DND-41 (cell line): ENCODE measurements at regions not wholly inside any gene's neighbourhood (a gene's known extent, or its start where the extent isn't known, plus 50 kb on each side); places are given as distances from the start of the nearest gene placed in this dataset.

ENCODE experiments used
- EZH2 ChIP-seq: IDR thresholded peaks from 3 replicates; pipeline ENCODE4 v1.6.1; 2012; ENCODE audit warnings: borderline replicate concordance, low read depth, mild to moderate bottlenecking, moderate library complexity, low read length, inconsistent platforms; ENCODE audit not compliant: severe bottlenecking
- TF ChIP-seq, protein P1 (sequence below): IDR thresholded peaks from 2 replicates; pipeline ENCODE4 v1.5.1; 2012; ENCODE audit warnings: borderline replicate concordance, low read length, moderate library complexity, mild to moderate bottlenecking; ENCODE audit not compliant: poor library complexity, severe bottlenecking; ENCODE audit errors: extremely low read depth

DNA sequence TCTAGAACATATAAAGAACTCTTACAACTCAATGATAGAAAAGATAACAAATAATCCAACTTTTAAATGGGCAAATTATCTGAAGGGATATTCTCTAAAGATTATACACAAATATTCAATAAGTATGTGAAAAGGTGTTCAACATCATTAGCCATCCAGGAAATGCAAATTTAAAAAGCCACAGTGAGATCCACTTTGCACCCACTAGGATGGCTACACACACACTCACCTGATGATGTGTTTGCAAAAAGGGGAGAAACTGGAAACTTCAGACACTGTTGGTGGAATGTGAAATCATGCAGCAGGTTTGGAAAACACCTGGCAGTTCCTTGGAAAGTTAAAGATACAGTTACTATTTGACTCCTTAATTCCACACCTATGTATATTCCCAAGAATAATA, 87.2 kb upstream of the GYPC start:
- TF ChIP-seq, protein P1, sequence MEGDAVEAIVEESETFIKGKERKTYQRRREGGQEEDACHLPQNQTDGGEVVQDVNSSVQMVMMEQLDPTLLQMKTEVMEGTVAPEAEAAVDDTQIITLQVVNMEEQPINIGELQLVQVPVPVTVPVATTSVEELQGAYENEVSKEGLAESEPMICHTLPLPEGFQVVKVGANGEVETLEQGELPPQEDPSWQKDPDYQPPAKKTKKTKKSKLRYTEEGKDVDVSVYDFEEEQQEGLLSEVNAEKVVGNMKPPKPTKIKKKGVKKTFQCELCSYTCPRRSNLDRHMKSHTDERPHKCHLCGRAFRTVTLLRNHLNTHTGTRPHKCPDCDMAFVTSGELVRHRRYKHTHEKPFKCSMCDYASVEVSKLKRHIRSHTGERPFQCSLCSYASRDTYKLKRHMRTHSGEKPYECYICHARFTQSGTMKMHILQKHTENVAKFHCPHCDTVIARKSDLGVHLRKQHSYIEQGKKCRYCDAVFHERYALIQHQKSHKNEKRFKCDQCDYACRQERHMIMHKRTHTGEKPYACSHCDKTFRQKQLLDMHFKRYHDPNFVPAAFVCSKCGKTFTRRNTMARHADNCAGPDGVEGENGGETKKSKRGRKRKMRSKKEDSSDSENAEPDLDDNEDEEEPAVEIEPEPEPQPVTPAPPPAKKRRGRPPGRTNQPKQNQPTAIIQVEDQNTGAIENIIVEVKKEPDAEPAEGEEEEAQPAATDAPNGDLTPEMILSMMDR, result no peak
- no peak for TF ChIP-seq EZH2
